GM18868 (cell line): ENCODE measurements at regions not wholly inside any gene's neighbourhood (a gene's known extent, or its start where the extent isn't known, plus 50 kb on each side); places are given as distances from the start of the nearest gene placed in this dataset.

Source experiments
- ATAC-seq: cut with Tn5 transposase; IDR thresholded peaks from one replicate; pipeline ENCODE4 v1.9.1; 2021; ENCODE audit warnings: mild to moderate bottlenecking, moderate library complexity; ENCODE audit not compliant: unreplicated experiment

GRCh38 chr9:115209601-115210306 lies 91.8 kb upstream of the TNC start:
- peak; percentile 61 for ATAC-seq

- ATAC-seq = no peak
Observed at GRCh38 chr9:115210699-115211098, 92.7 kb upstream of the TNC start.

- peak; percentile 64 for ATAC-seq
Observed at GRCh38 chr9:115211413-115212124, 93.6 kb upstream of the TNC start.

GRCh38 chr9:115212125-115212605 lies 94.2 kb upstream of the TNC start:
- no peak for ATAC-seq

- ATAC-seq = peak; percentile 29
Observed at GRCh38 chr9:115212832-115213231, 94.9 kb upstream of the TNC start.

- ATAC-seq = no peak
Observed at GRCh38 chr9:115213818-115214334, 95.9 kb upstream of the TNC start.

GRCh38 chr9:115216873-115217272 lies 98.9 kb upstream of the TNC start:
- ATAC-seq = no peak

- no peak for ATAC-seq
Observed at GRCh38 chr9:115220319-115221005, 102.5 kb upstream of the TNC start.

GRCh38 chr9:115223471-115223870 lies 105.5 kb upstream of the TNC start:
- no peak for ATAC-seq

- no peak for ATAC-seq
Observed at GRCh38 chr9:115225459-115226116, 107.6 kb upstream of the TNC start.

- ATAC-seq = no peak
Observed at GRCh38 chr9:115226152-115226551, 108.2 kb upstream of the TNC start.

- no peak for ATAC-seq
Observed at GRCh38 chr9:115229496-115229895, 111.5 kb upstream of the TNC start.

GRCh38 chr9:115230924-115231515 lies 113.1 kb upstream of the TNC start:
- ATAC-seq = no peak

- no peak for ATAC-seq
Observed at GRCh38 chr9:115232181-115232774, 114.3 kb upstream of the TNC start.

- no peak for ATAC-seq
Observed at GRCh38 chr9:115234094-115234493, 116.1 kb upstream of the TNC start.

GRCh38 chr9:115235221-115235620 lies 117.3 kb upstream of the TNC start:
- no peak for ATAC-seq

GRCh38 chr9:115237385-115237998 lies 119.5 kb upstream of the TNC start:
- ATAC-seq = no peak

- no peak for ATAC-seq
Observed at GRCh38 chr9:115240676-115241075, 122.7 kb upstream of the TNC start.

- ATAC-seq = no peak
Observed at GRCh38 chr9:115241641-115242040, 123.7 kb upstream of the TNC start.

GRCh38 chr9:115249488-115249887 lies 131.5 kb upstream of the TNC start:
- no peak for ATAC-seq
